ENCODE measurements at regions not wholly inside any gene's neighbourhood (a gene's known extent, or its start where the extent isn't known, plus 50 kb on each side); places are given as distances from the start of the nearest gene placed in this dataset.

- no peak for FAIRE-seq
- no peak for DNase-seq (ENCODE audit: insufficient read length, low spot score)
- no peak for TF ChIP-seq POLR2A (IDR thresholded peaks at IDR 0.05; ENCODE audit: low read depth, low read length)
- TF ChIP-seq POLR2AphosphoS5 (IDR thresholded peaks at IDR 0.05; ENCODE audit: low read depth, low read length) = no peak
- no peak for TF ChIP-seq TAF1 (IDR thresholded peaks at IDR 0.05; ENCODE audit: low read depth, low read length)
- TF ChIP-seq PAX5 (IDR thresholded peaks at IDR 0.05; ENCODE audit: insufficient read depth, low read length, severe bottlenecking) = no peak
- TF ChIP-seq SPI1 (IDR thresholded peaks at IDR 0.05; ENCODE audit: low read depth, low read length) = no peak
- no peak for TF ChIP-seq POU2F2 (IDR thresholded peaks at IDR 0.05; ENCODE audit: low read depth, low read length)
Measured at GRCh38 chr7:121447911-121448300, 51.8 kb upstream of the FAM3C start.

GRCh38 chr7:121447243-121447910, 51.3 kb upstream of the FAM3C start:
- FAIRE-seq = no peak
- 0 out of 2 replicates have a peak, but pooled peaks have one; percentile 2 for TF ChIP-seq SPI1 (IDR thresholded peaks at IDR 0.05; ENCODE audit: low read depth, low read length)
- TF ChIP-seq PAX5 (IDR thresholded peaks at IDR 0.05; ENCODE audit: insufficient read depth, low read length, severe bottlenecking) = no peak
- DNase-seq (ENCODE audit: insufficient read length, low spot score) = no peak

GRCh38 chr7:121446526-121446925, 50.4 kb upstream of the FAM3C start:
- TF ChIP-seq SPI1 (IDR thresholded peaks at IDR 0.05; ENCODE audit: low read depth, low read length) (no peak), PAX5 (IDR thresholded peaks at IDR 0.05; ENCODE audit: insufficient read depth, low read length, severe bottlenecking) (no peak), POLR2A (IDR thresholded peaks at IDR 0.05; ENCODE audit: low read depth, low read length) (no peak), TAF1 (IDR thresholded peaks at IDR 0.05; ENCODE audit: low read depth, low read length) (no peak), POLR2AphosphoS5 (IDR thresholded peaks at IDR 0.05; ENCODE audit: low read depth, low read length) (no peak), POU2F2 (IDR thresholded peaks at IDR 0.05; ENCODE audit: low read depth, low read length) (no peak)
- DNase-seq (ENCODE audit: insufficient read length, low spot score) = no peak
- FAIRE-seq = peak; percentile 61

Measured in GM12891 (cell line).